Suprapubic skin (tissue), 3 donors: ENCODE measurements at regions not wholly inside any gene's neighbourhood (a gene's known extent, or its start where the extent isn't known, plus 50 kb on each side); places are given as distances from the start of the nearest gene placed in this dataset.

Experiments
- CTCF ChIP-seq, 2 donors: fragments of 200-600 bp in 1 of 2; fragments of 450-650 bp in 1 of 2; sonication (generic) in 1 of 2; IDR thresholded peaks; one replicate each; pipeline ENCODE4 v1.5.1; 2016 to 2019; ENCODE audit warnings: antibody characterized with exemption in 2 of 2, mild to moderate bottlenecking in 1 of 2, moderate library complexity in 1 of 2
- POLR2A ChIP-seq, 2 donors: fragments of 450-650 bp; IDR thresholded peaks; one replicate each; pipeline ENCODE4 v1.6.1; 2017; ENCODE audit warnings: antibody characterized with exemption in 2 of 2, mild to moderate bottlenecking in 2 of 2, moderate library complexity in 2 of 2

GRCh38 chr5:166276006-166276405 lies 2015.4 kb upstream of the WWC1 start:
- TF ChIP-seq CTCF (IDR thresholded peaks at IDR 0.05) (no peak), POLR2A (IDR thresholded peaks at IDR 0.05) (no peak)
